Natural killer cell (primary cell): ENCODE measurements at regions not wholly inside any gene's neighbourhood (a gene's known extent, or its start where the extent isn't known, plus 50 kb on each side); places are given as distances from the start of the nearest gene placed in this dataset.

Source experiments
- ATAC-seq, 3 donors: fragments of 150-1000 bp in 2 of 3; fragments of 200-7000 bp in 1 of 3; cut with Tn5 transposase; 1 replicate in 1 of 3; 2 replicates in 2 of 3; pipeline ENCODE4 v1.10.0; 2021; ENCODE audit warnings: mild to moderate bottlenecking in 2 of 3, moderate library complexity in 2 of 3
- DNase-seq, 2 donors: peaks; one replicate each; pipeline versions ENCODE4 v3.0.0 to v3.0.0-alpha.2; 2013 to 2021; ENCODE audit warnings: mixed read lengths in 1 of 2
- H3K27ac ChIP-seq: one replicate; pipeline ENCODE4 v1.5.1; 2013; ENCODE audit warnings: mild to moderate bottlenecking, low read length
- H3K27me3 ChIP-seq: one replicate; pipeline ENCODE4 v1.6.1; 2013; ENCODE audit warnings: low read length; ENCODE audit not compliant: control insufficient read depth, insufficient read depth
- H3K36me3 ChIP-seq: one replicate; pipeline ENCODE4 v1.6.1; 2013; ENCODE audit warnings: low read length; ENCODE audit not compliant: control insufficient read depth, insufficient read depth
- H3K4me1 ChIP-seq: one replicate; pipeline ENCODE4 v1.6.1; 2013; ENCODE audit warnings: low read length; ENCODE audit not compliant: control insufficient read depth, insufficient read depth
- H3K4me3 ChIP-seq: one replicate; pipeline ENCODE4 v1.5.1; 2013; ENCODE audit warnings: low read length
- H3K9me3 ChIP-seq: one replicate; pipeline ENCODE4 v1.6.1; 2013; ENCODE audit warnings: low read length; ENCODE audit not compliant: control insufficient read depth, insufficient read depth
- H3K27ac Mint-ChIP-seq, 2 donors: one replicate each; pipeline ENCODE4 v1.8.0; 2022; ENCODE audit warnings: mild to moderate bottlenecking in 2 of 2, mixed read lengths in 2 of 2, moderate library complexity in 1 of 2
- H3K27me3 Mint-ChIP-seq, 2 donors: one replicate each; pipeline ENCODE4 v1.8.0; 2022; ENCODE audit warnings: low read depth in 2 of 2, mixed read lengths in 2 of 2
- H3K36me3 Mint-ChIP-seq: one replicate; pipeline ENCODE4 v1.8.0; 2022; ENCODE audit warnings: mixed read lengths
- H3K4me1 Mint-ChIP-seq, 2 donors: one replicate each; pipeline ENCODE4 v1.8.0; 2022; ENCODE audit warnings: mixed read lengths in 2 of 2
- H3K4me3 Mint-ChIP-seq: one replicate; pipeline ENCODE4 v1.8.0; 2022; ENCODE audit warnings: mild to moderate bottlenecking, moderate library complexity, mixed read lengths
- H3K9me3 Mint-ChIP-seq, 2 donors: one replicate each; pipeline ENCODE4 v1.8.0; 2022; ENCODE audit warnings: mixed read lengths in 2 of 2
- WGBS: methylation state at CpG from one replicate; pipeline ENCODE4 v1.1.7; 2013; ENCODE audit warnings: missing lambda C conversion rate; ENCODE audit not compliant: insufficient coverage; 5-methylcytosine and 5-hydroxymethylcytosine counted together
- intact Hi-C: fragments of 100-400 bp; cut with micrococcal nuclease; formaldehyde crosslinking; loops from one replicate; pipeline ENCODE4 v1.14.2; 2022
- TF ChIP-seq, protein P1 (sequence below): fragments of 200-600 bp; IDR thresholded peaks from one replicate; pipeline ENCODE4 v1.8.0; 2022; ENCODE audit warnings: antibody characterized with exemption

DNA sequence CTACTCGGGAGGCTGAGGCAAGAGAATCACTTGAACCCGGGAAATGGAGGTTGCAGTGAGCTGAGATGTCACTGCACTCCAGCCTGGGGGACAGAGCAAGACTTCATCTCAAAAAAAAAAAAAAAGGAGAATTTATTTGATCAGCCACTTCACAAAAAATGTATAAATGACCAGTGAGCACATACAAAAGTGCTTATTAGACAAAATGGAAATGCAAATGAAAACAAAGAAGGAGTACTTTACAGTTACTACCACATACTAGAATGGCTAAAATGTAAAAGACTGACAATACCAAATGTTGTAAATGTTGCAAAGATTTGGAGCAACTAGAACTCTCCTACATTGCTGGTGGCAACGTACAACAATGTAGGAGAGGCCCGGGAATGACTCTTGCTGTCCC, 241.8 kb upstream of the SOX9 start:
- TF ChIP-seq, protein P1, sequence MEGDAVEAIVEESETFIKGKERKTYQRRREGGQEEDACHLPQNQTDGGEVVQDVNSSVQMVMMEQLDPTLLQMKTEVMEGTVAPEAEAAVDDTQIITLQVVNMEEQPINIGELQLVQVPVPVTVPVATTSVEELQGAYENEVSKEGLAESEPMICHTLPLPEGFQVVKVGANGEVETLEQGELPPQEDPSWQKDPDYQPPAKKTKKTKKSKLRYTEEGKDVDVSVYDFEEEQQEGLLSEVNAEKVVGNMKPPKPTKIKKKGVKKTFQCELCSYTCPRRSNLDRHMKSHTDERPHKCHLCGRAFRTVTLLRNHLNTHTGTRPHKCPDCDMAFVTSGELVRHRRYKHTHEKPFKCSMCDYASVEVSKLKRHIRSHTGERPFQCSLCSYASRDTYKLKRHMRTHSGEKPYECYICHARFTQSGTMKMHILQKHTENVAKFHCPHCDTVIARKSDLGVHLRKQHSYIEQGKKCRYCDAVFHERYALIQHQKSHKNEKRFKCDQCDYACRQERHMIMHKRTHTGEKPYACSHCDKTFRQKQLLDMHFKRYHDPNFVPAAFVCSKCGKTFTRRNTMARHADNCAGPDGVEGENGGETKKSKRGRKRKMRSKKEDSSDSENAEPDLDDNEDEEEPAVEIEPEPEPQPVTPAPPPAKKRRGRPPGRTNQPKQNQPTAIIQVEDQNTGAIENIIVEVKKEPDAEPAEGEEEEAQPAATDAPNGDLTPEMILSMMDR, result no peak
- Histone ChIP-seq H3K27ac (no peak overlapping the region), H3K36me3 (no peaks in the 10 kb centered on the region), H3K27me3 (no peaks in the 10 kb centered on the region), H3K4me3 (no peak overlapping the region), H3K9me3 (no peaks in the 10 kb centered on the region), H3K4me1 (no peaks in the 10 kb centered on the region)
- peaks cover 7 to 8% of the 10 kb centered on the region in 2 donors for H3K9me3 Mint-ChIP-seq
- intact Hi-C loops, result no loop called here
- H3K4me3 Mint-ChIP-seq, result no peak overlapping the region
- ATAC-seq (no peak), DNase-seq (no peak)
- WGBS, result 87% methylated on average over 4 of the region's 4 CpGs
- no peaks in the 10 kb centered on the region for H3K36me3 Mint-ChIP-seq
- H3K27me3 Mint-ChIP-seq, result no peaks in the 10 kb centered on the region
- no peak overlapping the region for H3K27ac Mint-ChIP-seq
- no peaks in the 10 kb centered on the region for H3K4me1 Mint-ChIP-seq

DNA sequence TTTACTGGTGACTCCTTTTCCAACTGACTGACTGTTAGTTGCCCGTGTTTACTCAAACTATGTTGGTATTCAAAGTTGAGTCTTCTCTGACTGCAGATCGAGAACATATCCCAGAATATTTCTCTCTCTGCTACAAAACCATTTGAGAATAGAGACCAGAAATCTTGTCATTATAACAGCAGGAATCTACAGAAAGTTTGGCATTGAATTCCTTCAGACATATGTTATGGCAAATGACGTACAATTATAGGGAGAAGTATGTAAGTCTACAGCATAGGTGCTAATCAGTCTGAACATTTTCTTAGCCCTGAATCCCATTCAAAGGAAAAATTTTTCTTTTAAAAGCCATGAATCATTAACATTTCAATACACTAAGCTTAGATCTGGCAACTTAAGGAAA, 239.8 kb upstream of the SOX9 start:
- DNase-seq (no peak), ATAC-seq (no peak)
- H3K27me3 ChIP-seq, result no peaks in the 10 kb centered on the region
- H3K9me3 ChIP-seq, result no peaks in the 10 kb centered on the region
- no peaks in the 10 kb centered on the region for H3K27me3 Mint-ChIP-seq
- H3K27ac ChIP-seq, result no peak overlapping the region
- no peaks in the 10 kb centered on the region for H3K4me1 Mint-ChIP-seq
- no peak overlapping the region for H3K27ac Mint-ChIP-seq
- intact Hi-C loops, result no loop called here
- no peak overlapping the region for H3K4me3 Mint-ChIP-seq
- no peaks in the 10 kb centered on the region for H3K36me3 Mint-ChIP-seq
- H3K36me3 ChIP-seq, result no peaks in the 10 kb centered on the region
- peaks cover 10 to 12% of the 10 kb centered on the region in 2 donors for H3K9me3 Mint-ChIP-seq
- no peaks in the 10 kb centered on the region for H3K4me1 ChIP-seq
- no peak overlapping the region for H3K4me3 ChIP-seq
- 85% methylated on average over 2 of the region's 3 CpGs for WGBS
- TF ChIP-seq, protein P1, result no peak

DNA sequence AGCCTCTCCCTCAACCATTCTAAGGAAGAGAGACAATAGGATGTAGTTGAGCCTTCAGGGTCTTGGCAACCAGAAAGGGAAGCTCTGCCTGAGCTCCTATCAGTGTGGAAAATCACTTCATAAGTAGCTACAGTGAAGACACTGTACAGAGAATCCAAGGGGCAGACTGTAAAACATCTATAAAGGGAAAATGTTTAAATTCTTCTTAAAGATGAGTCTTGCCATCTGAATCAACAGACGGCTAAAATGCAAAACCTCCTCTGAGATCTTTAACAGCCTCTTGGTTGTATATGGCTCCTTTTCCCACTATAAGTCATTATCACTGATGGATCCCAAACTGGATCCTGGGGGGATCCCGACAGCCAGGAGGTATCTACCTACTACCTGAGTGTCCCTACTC, 239.2 kb upstream of the SOX9 start:
- Mint-ChIP-seq H3K9me3 (peaks cover 9 to 12% of the 10 kb centered on the region in 2 donors), H3K4me1 (no peaks in the 10 kb centered on the region), H3K36me3 (no peaks in the 10 kb centered on the region), H3K4me3 (no peak overlapping the region), H3K27ac (no peak overlapping the region), H3K27me3 (no peaks in the 10 kb centered on the region)
- no peak overlapping the region for H3K27ac ChIP-seq
- no peaks in the 10 kb centered on the region for H3K36me3 ChIP-seq
- intact Hi-C loops, result no loop called here
- 88% methylated on average over 2 of the region's 2 CpGs for WGBS
- H3K27me3 ChIP-seq, result no peaks in the 10 kb centered on the region
- DNase-seq, result no peak
- no peaks in the 10 kb centered on the region for H3K4me1 ChIP-seq
- H3K9me3 ChIP-seq, result no peaks in the 10 kb centered on the region
- TF ChIP-seq, protein P1, result no peak
- H3K4me3 ChIP-seq, result no peak overlapping the region
- no peak for ATAC-seq

DNA sequence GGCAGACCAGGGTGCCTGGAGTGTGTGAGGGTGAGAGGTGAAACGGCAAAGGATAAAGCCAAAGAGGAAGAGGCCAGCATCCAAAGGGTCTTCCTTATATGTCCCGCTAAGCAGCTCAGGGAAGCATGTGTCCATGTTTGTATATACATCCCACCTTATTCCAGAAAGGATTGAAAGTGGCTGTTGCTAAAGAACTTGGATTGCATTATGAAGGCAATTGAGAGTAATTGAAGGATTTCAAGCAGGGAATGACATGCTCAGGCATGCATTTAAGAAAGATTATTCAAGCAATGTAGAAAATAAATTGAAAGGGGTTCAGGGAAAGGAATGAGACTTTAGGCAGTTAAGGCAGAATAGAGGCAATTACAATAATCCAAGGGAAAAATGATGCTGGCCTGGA, 237.6 kb upstream of the SOX9 start:
- no peaks in the 10 kb centered on the region for H3K27me3 ChIP-seq
- no peak for ATAC-seq
- peaks cover 9 to 12% of the 10 kb centered on the region in 2 donors for H3K9me3 Mint-ChIP-seq
- no peaks in the 10 kb centered on the region for H3K36me3 Mint-ChIP-seq
- intact Hi-C loops, result no loop called here
- no peak overlapping the region for H3K27ac ChIP-seq
- no peaks in the 10 kb centered on the region for H3K4me1 Mint-ChIP-seq
- TF ChIP-seq, protein P1, result no peak
- no peak overlapping the region for H3K4me3 Mint-ChIP-seq
- H3K4me3 ChIP-seq, result no peak overlapping the region
- H3K27me3 Mint-ChIP-seq, result no peaks in the 10 kb centered on the region
- no peaks in the 10 kb centered on the region for H3K36me3 ChIP-seq
- H3K27ac Mint-ChIP-seq, result no peak overlapping the region
- H3K4me1 ChIP-seq, result no peaks in the 10 kb centered on the region
- no peak for DNase-seq
- no peaks in the 10 kb centered on the region for H3K9me3 ChIP-seq
- WGBS, result 94% methylated on average over 2 of the region's 2 CpGs
